DOHH2 (cell line): ENCODE measurements at regions not wholly inside any gene's neighbourhood (a gene's known extent, or its start where the extent isn't known, plus 50 kb on each side); places are given as distances from the start of the nearest gene placed in this dataset.

ENCODE experiments used
- CTCF ChIP-seq: fragments of 200-600 bp; sonication (generic); IDR thresholded peaks from one replicate; pipeline ENCODE4 v1.5.1; 2014; ENCODE audit warnings: antibody characterized with exemption, mild to moderate bottlenecking, low read depth, low read length; ENCODE audit not compliant: poor library complexity, severe bottlenecking
- EZH2phosphoT487 ChIP-seq: fragments of 200-600 bp; sonication (generic); IDR thresholded peaks from 2 replicates; pipeline ENCODE4 v1.6.1; 2017; ENCODE audit warnings: borderline replicate concordance, mild to moderate bottlenecking, antibody characterized with exemption, low read length, moderate library complexity, mixed read lengths

GRCh38 chr6:168834801-168835200 is 393.8 kb downstream of the SMOC2 start:
- TF ChIP-seq CTCF (no peak), EZH2phosphoT487 (no peak)
